ENCODE measurements at regions not wholly inside any gene's neighbourhood (a gene's known extent, or its start where the extent isn't known, plus 50 kb on each side); places are given as distances from the start of the nearest gene placed in this dataset.
"Not testable (repeated sequence)": the region's sequence is repeated elsewhere in the genome, so short reads cannot be mapped to it uniquely, and the experiment has no call there.

- TF ChIP-seq, protein P1, sequence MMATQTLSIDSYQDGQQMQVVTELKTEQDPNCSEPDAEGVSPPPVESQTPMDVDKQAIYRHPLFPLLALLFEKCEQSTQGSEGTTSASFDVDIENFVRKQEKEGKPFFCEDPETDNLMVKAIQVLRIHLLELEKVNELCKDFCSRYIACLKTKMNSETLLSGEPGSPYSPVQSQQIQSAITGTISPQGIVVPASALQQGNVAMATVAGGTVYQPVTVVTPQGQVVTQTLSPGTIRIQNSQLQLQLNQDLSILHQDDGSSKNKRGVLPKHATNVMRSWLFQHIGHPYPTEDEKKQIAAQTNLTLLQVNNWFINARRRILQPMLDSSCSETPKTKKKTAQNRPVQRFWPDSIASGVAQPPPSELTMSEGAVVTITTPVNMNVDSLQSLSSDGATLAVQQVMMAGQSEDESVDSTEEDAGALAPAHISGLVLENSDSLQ (IDR thresholded peaks at IDR 0.05) = no peak
- TF ChIP-seq SP1 (IDR thresholded peaks at IDR 0.05) (no peak), CTBP1 (IDR thresholded peaks at IDR 0.05; ENCODE audit: borderline replicate concordance) (no peak), L3MBTL2 (conservative IDR thresholded peaks at IDR 0.05) (no peak), FOXK2 (IDR thresholded peaks at IDR 0.05) (no peak), NFRKB (IDR thresholded peaks at IDR 0.05) (no peak)
- ChIA-PET CTCF (no interaction called here), POLR2A (interaction anchor here (0.5 kb wide), 1 partner anchor 1851 kb away, joined by 3 read pairs; no protein-coding TSS in a partner anchor)
- no peak for DNase-seq (ENCODE audit: extremely low spot score)
These were observed 1153.8 kb downstream of the STIM2 start for GRCh38 chr4:28014469-28014868.

GRCh38 chr4:28015996-28016395, 1155.4 kb downstream of the STIM2 start:
- POLR2A ChIA-PET = no interaction called here
- CTCF ChIA-PET = no interaction called here
- no peak for DNase-seq (ENCODE audit: extremely low spot score)
- TF ChIP-seq, protein P1 (IDR thresholded peaks at IDR 0.05) = no peak
- no peak for TF ChIP-seq FOXA1 (IDR thresholded peaks at IDR 0.05)
- no peak for TF ChIP-seq FOXK2 (IDR thresholded peaks at IDR 0.05)
- no peak for TF ChIP-seq ZNF384 (IDR thresholded peaks at IDR 0.05)
- TF ChIP-seq L3MBTL2 (conservative IDR thresholded peaks at IDR 0.05) = no peak
- no peak for TF ChIP-seq CTBP1 (IDR thresholded peaks at IDR 0.05; ENCODE audit: borderline replicate concordance)
- TF ChIP-seq HDGF (IDR thresholded peaks at IDR 0.05; ENCODE audit: borderline replicate concordance) = no peak
- TF ChIP-seq NFRKB (IDR thresholded peaks at IDR 0.05) = no peak
- TF ChIP-seq FOXM1 (IDR thresholded peaks at IDR 0.05; ENCODE audit: borderline replicate concordance) = no peak
- no peak for TF ChIP-seq TARDBP (IDR thresholded peaks at IDR 0.05)
- no peak for TF ChIP-seq LEF1 (IDR thresholded peaks at IDR 0.05; ENCODE audit: borderline replicate concordance)
- TF ChIP-seq BHLHE40 (IDR thresholded peaks at IDR 0.05; ENCODE audit: borderline replicate concordance) = no peak
- no peak for TF ChIP-seq ARNT (IDR thresholded peaks at IDR 0.05)
- TF ChIP-seq ELF4 (IDR thresholded peaks at IDR 0.05) = no peak
- no peak for TF ChIP-seq SUZ12 (IDR thresholded peaks at IDR 0.05)
- no peak for TF ChIP-seq SP1 (IDR thresholded peaks at IDR 0.05)

DNA sequence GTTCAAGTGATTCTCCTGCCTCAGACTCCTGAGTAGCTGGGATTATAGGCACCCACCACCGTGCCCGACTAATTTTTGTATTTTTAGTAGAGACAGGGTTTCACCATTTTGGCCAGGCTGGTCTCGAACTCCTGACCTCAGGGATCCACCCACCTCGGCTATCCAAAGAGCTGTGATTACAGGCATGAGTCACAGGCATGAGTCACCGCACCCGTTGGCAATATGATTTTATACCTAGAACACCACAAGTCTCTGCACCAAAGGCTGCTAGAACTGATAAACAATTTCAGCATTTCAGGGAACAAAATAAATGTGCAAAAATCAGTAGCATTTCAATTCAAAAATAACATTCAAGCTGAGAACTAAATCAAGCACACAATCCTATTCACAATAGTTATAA, 1177.6 kb downstream of the STIM2 start:
- POLR2A ChIA-PET; DNase-seq (ENCODE audit: extremely low spot score): not testable (repeated sequence)
- CTCF ChIA-PET = interaction anchor here (0.7 kb wide), 1 partner anchor 839 kb away, joined by 5 read pairs; no protein-coding TSS in a partner anchor

GRCh38 chr4:28062562-28062961, 1201.9 kb downstream of the STIM2 start:
- DNase-seq (ENCODE audit: extremely low spot score) = no peak
- TF ChIP-seq L3MBTL2 (conservative IDR thresholded peaks at IDR 0.05) (no peak), FOXA1 (IDR thresholded peaks at IDR 0.05) (no peak), FOXM1 (IDR thresholded peaks at IDR 0.05; ENCODE audit: borderline replicate concordance) (no peak), TARDBP (IDR thresholded peaks at IDR 0.05) (no peak), NFRKB (IDR thresholded peaks at IDR 0.05) (no peak), FOXK2 (IDR thresholded peaks at IDR 0.05) (no peak), ZNF384 (IDR thresholded peaks at IDR 0.05) (no peak), CTBP1 (IDR thresholded peaks at IDR 0.05; ENCODE audit: borderline replicate concordance) (no peak), BHLHE40 (IDR thresholded peaks at IDR 0.05; ENCODE audit: borderline replicate concordance) (no peak)
- TF ChIP-seq, protein P1 (IDR thresholded peaks at IDR 0.05) = no peak
- CTCF ChIA-PET = no interaction called here
- POLR2A ChIA-PET = no interaction called here

DNA sequence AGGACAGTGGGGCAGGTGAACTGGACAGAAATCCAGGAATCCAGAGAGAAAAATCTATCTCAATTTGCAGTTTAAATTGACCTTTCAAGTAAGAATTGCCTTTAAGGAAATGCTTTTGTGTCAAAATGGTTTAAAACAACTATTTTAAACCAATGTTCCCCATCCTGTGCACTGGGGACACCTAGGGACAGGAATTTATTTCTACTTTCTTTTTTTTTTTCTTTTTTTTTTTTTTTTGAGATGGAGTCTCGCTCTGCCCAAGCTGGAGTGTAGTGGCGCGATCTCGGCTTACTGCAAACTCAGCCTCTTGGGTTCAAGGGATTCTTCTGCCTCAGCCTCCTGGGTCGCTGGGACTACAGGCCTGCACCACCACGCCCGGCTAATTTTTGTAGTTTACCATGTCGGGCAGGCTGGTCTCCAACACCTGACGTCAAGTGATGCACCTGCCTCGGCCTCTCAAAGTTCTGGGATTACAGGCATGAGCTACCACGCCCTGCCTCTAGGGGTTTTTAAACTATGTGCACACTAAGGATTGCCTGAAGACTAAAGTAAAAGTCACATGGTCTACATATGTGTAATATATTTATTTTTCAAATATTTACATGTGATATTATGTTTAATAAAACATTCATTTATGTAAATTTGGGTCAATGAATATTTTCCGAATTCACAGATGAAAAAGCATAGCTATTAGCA, 1213.4 kb downstream of the STIM2 start:
- POLR2A ChIA-PET = no interaction called here
- CTCF ChIA-PET = interaction anchor here (0.6 kb wide), 2 partner anchors 24 to 1221 kb away, joined by 8 read pairs; no protein-coding TSS in a partner anchor
- no peak for DNase-seq (ENCODE audit: extremely low spot score)
- TF ChIP-seq CTBP1 (IDR thresholded peaks at IDR 0.05; ENCODE audit: borderline replicate concordance) = no peak
- TF ChIP-seq NFRKB (IDR thresholded peaks at IDR 0.05) = no peak
- no peak for TF ChIP-seq HDGF (IDR thresholded peaks at IDR 0.05; ENCODE audit: borderline replicate concordance)
- no peak for TF ChIP-seq FOXA1 (IDR thresholded peaks at IDR 0.05)
- no peak for TF ChIP-seq ELF4 (IDR thresholded peaks at IDR 0.05)
- no peak for TF ChIP-seq LEF1 (IDR thresholded peaks at IDR 0.05; ENCODE audit: borderline replicate concordance)
- TF ChIP-seq FOXM1 (IDR thresholded peaks at IDR 0.05; ENCODE audit: borderline replicate concordance) = no peak
- no peak for TF ChIP-seq BHLHE40 (IDR thresholded peaks at IDR 0.05; ENCODE audit: borderline replicate concordance)
- no peak for TF ChIP-seq TARDBP (IDR thresholded peaks at IDR 0.05)
- TF ChIP-seq FOXK2 (IDR thresholded peaks at IDR 0.05) = no peak
- no peak for TF ChIP-seq SUZ12 (IDR thresholded peaks at IDR 0.05)
- no peak for TF ChIP-seq ZNF384 (IDR thresholded peaks at IDR 0.05)
- no peak for TF ChIP-seq ARNT (IDR thresholded peaks at IDR 0.05)

DNA sequence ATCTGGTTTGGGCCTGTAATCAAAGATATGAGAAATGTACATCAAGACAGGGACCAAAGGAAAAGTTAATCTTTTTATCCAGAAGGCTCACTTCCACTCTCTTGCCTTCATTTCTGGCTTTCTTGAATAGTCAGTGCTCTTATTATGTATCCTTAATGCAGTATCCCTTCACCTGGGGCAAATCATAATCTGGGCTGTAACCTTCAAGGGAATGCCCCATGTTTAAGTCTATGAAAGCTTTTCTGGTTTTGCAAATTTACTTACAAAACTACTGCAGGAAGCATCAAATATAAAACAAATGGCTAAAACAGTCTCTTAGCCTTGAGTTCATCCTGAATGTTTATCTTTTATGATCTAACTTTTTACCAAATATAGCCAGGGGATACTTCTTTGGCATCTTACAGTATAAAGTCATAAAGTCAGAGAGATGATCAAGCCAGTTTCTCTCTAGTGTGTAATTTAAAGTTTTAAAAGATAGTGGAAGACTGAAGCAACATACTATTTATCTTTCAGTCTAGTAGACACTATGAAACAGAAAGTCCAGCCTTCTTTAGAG, 1214.8 kb downstream of the STIM2 start:
- DNase-seq (ENCODE audit: extremely low spot score) = no peak
- ChIA-PET CTCF (no interaction called here), POLR2A (no interaction called here)
- TF ChIP-seq L3MBTL2 (conservative IDR thresholded peaks at IDR 0.05) (no peak), NFRKB (IDR thresholded peaks at IDR 0.05) (no peak), HDGF (IDR thresholded peaks at IDR 0.05; ENCODE audit: borderline replicate concordance) (no peak), ZNF384 (IDR thresholded peaks at IDR 0.05) (no peak), SP1 (IDR thresholded peaks at IDR 0.05) (no peak), CTBP1 (IDR thresholded peaks at IDR 0.05; ENCODE audit: borderline replicate concordance) (no peak), FOXA1 (IDR thresholded peaks at IDR 0.05) (no peak), BHLHE40 (IDR thresholded peaks at IDR 0.05; ENCODE audit: borderline replicate concordance) (no peak), ELF4 (IDR thresholded peaks at IDR 0.05) (no peak), FOXK2 (IDR thresholded peaks at IDR 0.05) (no peak)

GRCh38 chr4:28077203-28077602, 1216.6 kb downstream of the STIM2 start:
- CTCF ChIA-PET; DNase-seq (ENCODE audit: extremely low spot score); POLR2A ChIA-PET: not testable (repeated sequence)

Measured in HEK293T (cell line).